Keratinocyte (primary cell): ENCODE measurements at regions not wholly inside any gene's neighbourhood (a gene's known extent, or its start where the extent isn't known, plus 50 kb on each side); places are given as distances from the start of the nearest gene placed in this dataset.

Experiments used
- CTCF ChIP-seq, 3 experiments: IDR thresholded peaks in 1 of 3; conservative IDR thresholded peaks in 1 of 3; optimal IDR thresholded peaks in 1 of 3; 2 replicates in 2 of 3; 3 replicates in 1 of 3; pipeline versions ENCODE3 to v1.5.1; 2011; ENCODE audit warnings: low read length in 3 of 3, mild to moderate bottlenecking in 3 of 3, moderate library complexity in 2 of 3, control low read depth in 1 of 3, inconsistent platforms in 1 of 3; ENCODE audit not compliant: insufficient read depth in 2 of 3; ENCODE audit errors: extremely low read depth in 1 of 3
- EZH2 ChIP-seq: IDR thresholded peaks from one replicate; pipeline ENCODE4 v1.6.1; 2012; ENCODE audit warnings: inconsistent platforms, mild to moderate bottlenecking, low read length, moderate library complexity

- TF ChIP-seq EZH2: no peak
- TF ChIP-seq CTCF (optimal IDR thresholded peaks at IDR 0.05 in 1 of 3, IDR thresholded peaks at IDR 0.05 in 1 of 3, conservative IDR thresholded peaks at IDR 0.05 in 1 of 3; ENCODE audit: extremely low read depth in 1 of 3, insufficient read depth in 2 of 3, low read length in 3 of 3): no peak
These were observed 978.7 kb upstream of the AUTS2 start for GRCh38 chr7:68619526-68619925.
